H1 (cell line): ENCODE measurements at regions not wholly inside any gene's neighbourhood (a gene's known extent, or its start where the extent isn't known, plus 50 kb on each side); places are given as distances from the start of the nearest gene placed in this dataset.

Experiments
- CTCF ChIA-PET: fragments of 300-600 bp; sonication (Branson Sonifier 250); formaldehyde crosslinking; loops from one replicate; lab custom pipeline; 2021; ENCODE audit not compliant: partially characterized antibody; lab: Charles Lee
- POLR2A ChIA-PET: fragments of 300-600 bp; sonication (Branson Sonifier 250); formaldehyde crosslinking; loops from one replicate; lab custom pipeline; 2021; ENCODE audit warnings: inconsistent platforms; ENCODE audit not compliant: partially characterized antibody; lab: Charles Lee
- DNase-seq, 2 experiments: peaks; one replicate each; pipeline versions ENCODE4 v3.0.0 to v3.0.0-alpha.2; 2010 to 2022; ENCODE audit warnings: low spot score in 2 of 2, low read depth in 1 of 2, mixed read lengths in 1 of 2
- FAIRE-seq: peaks from 2 replicates; lab custom pipeline; 2011; peaks lifted over from hg19 to GRCh38; lab: Jason Lieb, UNC
- H2AFZ ChIP-seq: 2 replicates; pipeline ENCODE4 v1.8.1; 2012; ENCODE audit warnings: low read length, inconsistent platforms
- H2AK5ac ChIP-seq: 2 replicates; pipeline ENCODE4 v1.6.1; 2013; ENCODE audit warnings: low read depth, low read length
- H2BK120ac ChIP-seq: replicated peaks from 2 replicates; pipeline ENCODE3; 2013; ENCODE audit warnings: low read depth, low read length, inconsistent platforms
- H2BK12ac ChIP-seq: 2 replicates; pipeline ENCODE4 v1.6.1; 2013; ENCODE audit warnings: low read depth, low read length
- H2BK15ac ChIP-seq: 2 replicates; pipeline ENCODE4 v1.6.1; 2013; ENCODE audit warnings: low read length
- H2BK20ac ChIP-seq: 2 replicates; pipeline ENCODE4 v1.6.1; 2013; ENCODE audit warnings: low read length
- H2BK5ac ChIP-seq: 2 replicates; pipeline ENCODE4 v1.6.1; 2013; ENCODE audit warnings: low read depth, low read length
- H3K14ac ChIP-seq: 2 replicates; pipeline ENCODE4 v1.6.1; 2013; ENCODE audit warnings: inconsistent platforms; ENCODE audit not compliant: insufficient read length
- H3K18ac ChIP-seq: 2 replicates; pipeline ENCODE4 v1.6.1; 2013; ENCODE audit warnings: low read length; ENCODE audit errors: extremely low read depth
- H3K23ac ChIP-seq: 2 replicates; pipeline ENCODE4 v1.6.1; 2013; ENCODE audit warnings: inconsistent platforms; ENCODE audit not compliant: insufficient read length
- H3K23me2 ChIP-seq: 2 replicates; pipeline ENCODE4 v1.6.1; 2013; ENCODE audit warnings: low read depth, low read length
- H3K27ac ChIP-seq: 2 replicates; pipeline ENCODE4 v1.6.1; 2011; ENCODE audit warnings: low read depth, low read length, inconsistent platforms
- H3K27me3 ChIP-seq, 4 experiments: replicated peaks in 1 of 4; 1 replicate in 1 of 4; 2 replicates in 3 of 4; pipeline versions ENCODE4 v1.6.1 to v1.8.1; 2011 to 2013; ENCODE audit warnings: low read length in 3 of 4, mild to moderate bottlenecking in 3 of 4, inconsistent platforms in 2 of 4, mixed read lengths in 2 of 4, moderate library complexity in 1 of 4; ENCODE audit not compliant: control insufficient read depth in 3 of 4, insufficient read depth in 3 of 4; ENCODE audit errors: extremely low read depth in 1 of 4
- H3K36me3 ChIP-seq, 4 experiments: 2 replicates each; pipeline versions ENCODE4 v1.6.1 to v1.8.1; 2011 to 2013; ENCODE audit warnings: mild to moderate bottlenecking in 4 of 4, low read length in 3 of 4, moderate library complexity in 2 of 4, control low read depth in 1 of 4, inconsistent platforms in 1 of 4; ENCODE audit not compliant: insufficient read depth in 4 of 4, control insufficient read depth in 2 of 4
- H3K4ac ChIP-seq: replicated peaks from 2 replicates; pipeline ENCODE3; 2013; ENCODE audit warnings: low read length, low read depth, mixed read lengths, inconsistent platforms; ENCODE audit not compliant: insufficient read length
- H3K4me1 ChIP-seq, 4 experiments: replicated peaks in 1 of 4; 1 replicate in 1 of 4; 2 replicates in 3 of 4; pipeline versions ENCODE4 v1.6.1 to v1.8.1; 2011 to 2013; ENCODE audit warnings: low read length in 3 of 4, inconsistent platforms in 2 of 4, mixed read lengths in 1 of 4; ENCODE audit not compliant: insufficient read depth in 4 of 4, control insufficient read depth in 3 of 4
- H3K4me2 ChIP-seq, 2 experiments: 2 replicates each; pipeline versions ENCODE4 v1.6.1 to v1.8.1; 2011 to 2013; ENCODE audit warnings: low read depth in 2 of 2, low read length in 2 of 2, control low read depth in 1 of 2, inconsistent platforms in 1 of 2, mild to moderate bottlenecking in 1 of 2; ENCODE audit not compliant: insufficient read depth in 1 of 2
- H3K4me3 ChIP-seq, 4 experiments: fragments of 200-600, 300-600 bp in 1 of 4; sonication (generic), shearing (Covaris generic), sonication (Bioruptor Twin) in 1 of 4; 2 replicates each; pipeline versions ENCODE4 v1.5.1 to v1.8.1; 2011 to 2016; ENCODE audit warnings: low read length in 4 of 4, low read depth in 3 of 4, control low read depth in 2 of 4, inconsistent platforms in 2 of 4, mild to moderate bottlenecking in 2 of 4, mixed read lengths in 1 of 4, moderate library complexity in 1 of 4; ENCODE audit not compliant: insufficient read depth in 2 of 4; ENCODE audit errors: extremely low read depth in 1 of 4
- H3K56ac ChIP-seq: replicated peaks from 2 replicates; pipeline ENCODE3; 2013; ENCODE audit warnings: low read depth, mild to moderate bottlenecking, mixed read lengths, low read length, inconsistent platforms; ENCODE audit not compliant: insufficient read length
- H3K79me1 ChIP-seq: 2 replicates; pipeline ENCODE4 v1.6.1; 2013; ENCODE audit warnings: low read depth, low read length, control low read depth
- H3K79me2 ChIP-seq, 2 experiments: 2 replicates each; pipeline versions ENCODE4 v1.6.1 to v1.8.1; 2012 to 2013; ENCODE audit warnings: low read length in 2 of 2, mild to moderate bottlenecking in 2 of 2, inconsistent platforms in 1 of 2; ENCODE audit not compliant: insufficient read depth in 2 of 2, control insufficient read depth in 1 of 2
- H3K9ac ChIP-seq, 4 experiments: replicated peaks in 1 of 4; 1 replicate in 1 of 4; 2 replicates in 3 of 4; pipeline versions ENCODE4 v1.6.1 to v1.8.1; 2011 to 2013; ENCODE audit warnings: low read depth in 3 of 4, low read length in 3 of 4, control low read depth in 2 of 4, mild to moderate bottlenecking in 2 of 4, moderate library complexity in 2 of 4, inconsistent platforms in 1 of 4; ENCODE audit errors: extremely low read depth in 1 of 4
- H3K9me3 ChIP-seq, 2 experiments: 2 replicates each; pipeline versions ENCODE4 v1.6.1 to v1.8.1; 2012 to 2013; ENCODE audit warnings: mild to moderate bottlenecking in 2 of 2, moderate library complexity in 2 of 2, control low read depth in 1 of 2, inconsistent platforms in 1 of 2, low read depth in 1 of 2, low read length in 1 of 2, mixed read lengths in 1 of 2; ENCODE audit not compliant: insufficient read depth in 2 of 2
- H4K20me1 ChIP-seq, 2 experiments: replicated peaks in 1 of 2; 2 replicates each; pipeline versions ENCODE3 to v1.8.1; 2011 to 2013; ENCODE audit warnings: inconsistent platforms in 2 of 2, low read length in 2 of 2, mild to moderate bottlenecking in 1 of 2; ENCODE audit not compliant: insufficient read depth in 2 of 2, control insufficient read depth in 1 of 2
- H4K5ac ChIP-seq: 2 replicates; pipeline ENCODE4 v1.6.1; 2013; ENCODE audit warnings: low read length, low read depth, mixed read lengths, inconsistent platforms; ENCODE audit not compliant: insufficient read length
- H4K8ac ChIP-seq: 2 replicates; pipeline ENCODE4 v1.8.0; 2013; ENCODE audit warnings: mild to moderate bottlenecking, moderate library complexity, low read length, inconsistent platforms; ENCODE audit not compliant: insufficient read depth; ENCODE audit errors: extremely low read depth
- H4K91ac ChIP-seq: replicated peaks from 2 replicates; pipeline ENCODE3; 2013; ENCODE audit warnings: low read length, mixed read lengths, inconsistent platforms; ENCODE audit not compliant: insufficient read length
- CBX8 ChIP-seq: fragments of 300-800, 300-1000 bp; sonication (generic); IDR thresholded peaks from 2 replicates; pipeline ENCODE4 v1.7.1; 2016; ENCODE audit warnings: low read depth, low read length, borderline replicate concordance
- CREB1 ChIP-seq: IDR thresholded peaks from 2 replicates; pipeline ENCODE4 v1.6.1; 2012; ENCODE audit warnings: inconsistent platforms
- RXRA ChIP-seq: IDR thresholded peaks from 2 replicates; pipeline ENCODE4 v1.6.1; 2011; ENCODE audit warnings: low read depth, mild to moderate bottlenecking, low read length, moderate library complexity; ENCODE audit not compliant: insufficient read depth
- WGBS, 2 experiments: shearing (Covaris generic) in 1 of 2; methylation state at CpG; one replicate each; pipeline versions ENCODE4 v1.1.6 to v1.1.7; 2013 to 2015; ENCODE audit warnings: low lambda C conversion rate in 2 of 2, mixed read lengths in 2 of 2, inconsistent platforms in 1 of 2, low coverage in 1 of 2, missing lambda C conversion rate in 1 of 2; ENCODE audit not compliant: insufficient replicate concordance in 2 of 2, insufficient coverage in 1 of 2, insufficient read length in 1 of 2; ENCODE audit errors: extremely low coverage in 1 of 2, missing lambda C conversion rate in 1 of 2; 5-methylcytosine and 5-hydroxymethylcytosine counted together
- TF ChIP-seq, protein P1 (sequence below): IDR thresholded peaks from 2 replicates; pipeline ENCODE4 v1.6.1; 2012; ENCODE audit warnings: low read length, inconsistent platforms

- Histone ChIP-seq H2AFZ (no peak overlapping the region), H3K56ac (no peak overlapping the region), H3K23ac (no peak overlapping the region), H4K5ac (no peak overlapping the region), H3K79me2 (no peaks in the 10 kb centered on the region), H2BK12ac (no peak overlapping the region), H2BK120ac (no peak overlapping the region), H3K27ac (no peak overlapping the region), H2BK5ac (no peak overlapping the region), H2AK5ac (no peak overlapping the region), H3K18ac (no peak overlapping the region), H3K14ac (no peak overlapping the region), H4K8ac (no peak overlapping the region), H3K4ac (no peak overlapping the region), H3K9ac (no peak overlapping the region), H3K9me3 (no peaks in the 10 kb centered on the region), H4K20me1 (no peaks in the 10 kb centered on the region), H3K27me3 (no peaks in the 10 kb centered on the region), H3K4me2 (no peak overlapping the region), H4K91ac (no peak overlapping the region), H3K36me3 (no peaks in the 10 kb centered on the region), H3K4me1 (no peaks in the 10 kb centered on the region), H3K23me2 (no peaks in the 10 kb centered on the region), H3K79me1 (no peaks in the 10 kb centered on the region), H2BK20ac (no peak overlapping the region), H2BK15ac (no peak overlapping the region), H3K4me3 (no peak overlapping the region)
- DNase-seq (no peak), FAIRE-seq (no peak)
- WGBS, 2 experiments: 93% methylated on average over 6 of the region's 6 CpGs; no CpG with 5 or more reads in 1 of the 2 experiments
- POLR2A ChIA-PET: no interaction called here
- TF ChIP-seq CREB1: no peak
- TF ChIP-seq CBX8: no peak
- no peak for TF ChIP-seq RXRA
- TF ChIP-seq, protein P1, sequence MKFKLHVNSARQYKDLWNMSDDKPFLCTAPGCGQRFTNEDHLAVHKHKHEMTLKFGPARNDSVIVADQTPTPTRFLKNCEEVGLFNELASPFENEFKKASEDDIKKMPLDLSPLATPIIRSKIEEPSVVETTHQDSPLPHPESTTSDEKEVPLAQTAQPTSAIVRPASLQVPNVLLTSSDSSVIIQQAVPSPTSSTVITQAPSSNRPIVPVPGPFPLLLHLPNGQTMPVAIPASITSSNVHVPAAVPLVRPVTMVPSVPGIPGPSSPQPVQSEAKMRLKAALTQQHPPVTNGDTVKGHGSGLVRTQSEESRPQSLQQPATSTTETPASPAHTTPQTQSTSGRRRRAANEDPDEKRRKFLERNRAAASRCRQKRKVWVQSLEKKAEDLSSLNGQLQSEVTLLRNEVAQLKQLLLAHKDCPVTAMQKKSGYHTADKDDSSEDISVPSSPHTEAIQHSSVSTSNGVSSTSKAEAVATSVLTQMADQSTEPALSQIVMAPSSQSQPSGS: no peak
- CTCF ChIA-PET: interaction anchor here (1.7 kb wide), 1 partner anchor 50 kb away, joined by 4 read pairs; no protein-coding TSS in a partner anchor
Measured at GRCh38 chr4:177097291-177097690, 212.4 kb upstream of the NEIL3 start.
